ENCODE measurements at regions not wholly inside any gene's neighbourhood (a gene's known extent, or its start where the extent isn't known, plus 50 kb on each side); places are given as distances from the start of the nearest gene placed in this dataset.

DNA sequence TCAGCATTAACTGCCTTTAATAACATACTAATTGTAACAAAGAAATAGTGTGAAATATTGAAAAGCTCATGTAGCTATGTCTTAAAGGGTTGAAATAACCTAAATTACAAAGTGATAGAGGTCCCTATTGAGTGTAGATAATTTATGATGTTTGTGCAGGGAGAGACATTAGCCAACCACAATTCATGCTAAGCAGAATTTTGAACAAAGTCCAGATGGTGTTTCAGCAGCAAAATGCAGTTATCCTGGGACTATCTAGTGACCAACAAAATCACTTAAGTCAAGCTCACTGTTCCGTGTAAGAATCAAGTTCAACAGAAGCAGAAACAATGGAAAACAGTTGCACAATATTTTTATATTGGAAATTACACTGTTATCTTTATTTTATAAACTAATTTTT is 218.5 kb downstream of the SIM1 start:
- TF ChIP-seq, protein P1, sequence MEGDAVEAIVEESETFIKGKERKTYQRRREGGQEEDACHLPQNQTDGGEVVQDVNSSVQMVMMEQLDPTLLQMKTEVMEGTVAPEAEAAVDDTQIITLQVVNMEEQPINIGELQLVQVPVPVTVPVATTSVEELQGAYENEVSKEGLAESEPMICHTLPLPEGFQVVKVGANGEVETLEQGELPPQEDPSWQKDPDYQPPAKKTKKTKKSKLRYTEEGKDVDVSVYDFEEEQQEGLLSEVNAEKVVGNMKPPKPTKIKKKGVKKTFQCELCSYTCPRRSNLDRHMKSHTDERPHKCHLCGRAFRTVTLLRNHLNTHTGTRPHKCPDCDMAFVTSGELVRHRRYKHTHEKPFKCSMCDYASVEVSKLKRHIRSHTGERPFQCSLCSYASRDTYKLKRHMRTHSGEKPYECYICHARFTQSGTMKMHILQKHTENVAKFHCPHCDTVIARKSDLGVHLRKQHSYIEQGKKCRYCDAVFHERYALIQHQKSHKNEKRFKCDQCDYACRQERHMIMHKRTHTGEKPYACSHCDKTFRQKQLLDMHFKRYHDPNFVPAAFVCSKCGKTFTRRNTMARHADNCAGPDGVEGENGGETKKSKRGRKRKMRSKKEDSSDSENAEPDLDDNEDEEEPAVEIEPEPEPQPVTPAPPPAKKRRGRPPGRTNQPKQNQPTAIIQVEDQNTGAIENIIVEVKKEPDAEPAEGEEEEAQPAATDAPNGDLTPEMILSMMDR (conservative IDR thresholded peaks at IDR 0.05; ENCODE audit: control insufficient read depth, insufficient read depth, low read depth, low read length), result no peak

DNA sequence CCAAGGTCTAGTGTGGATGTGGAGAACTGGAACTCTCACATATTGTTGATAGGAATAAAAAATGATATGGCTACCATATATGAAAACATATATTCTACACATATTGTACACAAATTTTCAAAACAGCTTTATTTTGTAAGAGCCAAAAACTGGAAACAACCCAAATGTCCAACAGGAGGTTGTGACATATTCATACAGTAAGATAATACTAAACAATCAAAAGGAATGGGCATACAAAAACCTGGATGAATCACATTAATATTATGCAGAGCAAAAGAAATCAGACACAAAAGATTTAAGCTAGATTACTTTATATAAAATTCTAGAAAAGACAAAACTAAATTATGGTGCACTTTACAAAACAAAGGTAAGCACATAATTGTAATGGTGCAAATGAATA is 223.9 kb downstream of the SIM1 start:
- TF ChIP-seq, protein P1 (conservative IDR thresholded peaks at IDR 0.05; ENCODE audit: control insufficient read depth, insufficient read depth, low read depth, low read length), result no peak
- H3K4me3 ChIP-seq (ENCODE audit: control insufficient read depth, low read depth, low read length), result no peak overlapping the region
- DNase-seq (ENCODE audit: low read depth), result no peak

More for the DNA sequence above, 218.5 kb downstream of the SIM1 start:
- no peak overlapping the region for H3K4me3 ChIP-seq (ENCODE audit: control insufficient read depth, low read depth, low read length)
- DNase-seq (ENCODE audit: low read depth), result no peak

DNA sequence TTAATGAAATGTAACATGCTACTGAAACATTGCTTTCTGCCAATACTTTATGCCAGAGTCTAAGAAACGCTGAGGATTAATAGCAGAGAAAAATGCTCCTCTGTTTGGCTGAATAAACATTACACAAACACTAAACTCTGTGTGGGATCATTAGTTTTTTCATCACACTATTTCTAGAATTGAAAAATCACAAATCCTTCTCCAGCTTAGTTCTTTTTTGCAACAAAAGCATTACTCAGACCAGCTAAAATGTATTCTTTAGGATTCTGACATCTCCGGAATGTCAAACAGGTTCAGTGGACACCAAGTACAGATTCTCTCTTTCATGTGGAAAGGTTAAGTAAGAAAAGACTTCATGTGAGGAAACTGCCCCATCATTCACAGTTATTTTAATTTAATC is 226.9 kb downstream of the SIM1 start:
- TF ChIP-seq, protein P1 (conservative IDR thresholded peaks at IDR 0.05; ENCODE audit: control insufficient read depth, insufficient read depth, low read depth, low read length), result no peak
- H3K4me3 ChIP-seq (ENCODE audit: control insufficient read depth, low read depth, low read length), result no peak overlapping the region
- DNase-seq (ENCODE audit: low read depth), result no peak

DNA sequence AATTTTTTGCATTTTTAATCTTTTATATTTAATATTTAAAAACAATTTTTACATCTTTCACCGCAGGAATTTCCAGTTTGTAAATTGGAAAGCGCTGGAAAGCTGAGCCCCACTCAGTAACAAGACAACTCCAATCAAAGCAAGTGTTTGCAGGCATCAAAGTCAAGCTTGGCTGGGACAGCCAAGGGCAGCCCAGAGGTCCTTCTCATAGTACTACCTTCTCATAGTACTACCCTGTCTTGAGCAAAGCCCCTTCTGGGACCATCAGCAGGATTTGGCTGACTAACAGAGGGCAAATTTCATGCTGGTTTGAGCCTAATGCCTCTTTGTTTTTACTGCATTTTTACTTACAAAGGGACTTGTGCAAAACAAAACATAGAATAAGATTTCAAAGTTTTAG is 228.3 kb downstream of the SIM1 start:
- no peak for DNase-seq (ENCODE audit: low read depth)
- no peak overlapping the region for H3K4me3 ChIP-seq (ENCODE audit: control insufficient read depth, low read depth, low read length)
- TF ChIP-seq, protein P1 (conservative IDR thresholded peaks at IDR 0.05; ENCODE audit: control insufficient read depth, insufficient read depth, low read depth, low read length), result no peak

DNA sequence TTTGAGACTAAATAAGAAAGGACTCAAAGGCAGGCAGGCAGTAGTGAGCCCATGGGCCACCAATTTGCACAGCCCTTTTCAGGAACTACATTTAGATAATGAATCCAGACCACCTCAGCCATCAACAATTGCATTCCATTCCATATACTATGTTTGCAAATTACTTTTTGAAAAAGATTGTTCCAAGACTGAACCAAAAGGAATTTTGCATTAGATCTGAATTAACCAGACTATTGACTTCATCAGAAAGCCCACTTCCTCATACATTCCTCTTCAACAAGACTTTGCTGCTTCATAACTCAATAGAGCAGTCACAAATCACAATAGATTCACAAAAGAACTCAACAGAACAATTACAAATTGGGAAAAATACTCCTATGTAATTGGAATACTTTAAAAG is 229.1 kb downstream of the SIM1 start:
- no peak for DNase-seq (ENCODE audit: low read depth)
- no peak overlapping the region for H3K4me3 ChIP-seq (ENCODE audit: control insufficient read depth, low read depth, low read length)
- TF ChIP-seq, protein P1 (conservative IDR thresholded peaks at IDR 0.05; ENCODE audit: control insufficient read depth, insufficient read depth, low read depth, low read length), result no peak

DNA sequence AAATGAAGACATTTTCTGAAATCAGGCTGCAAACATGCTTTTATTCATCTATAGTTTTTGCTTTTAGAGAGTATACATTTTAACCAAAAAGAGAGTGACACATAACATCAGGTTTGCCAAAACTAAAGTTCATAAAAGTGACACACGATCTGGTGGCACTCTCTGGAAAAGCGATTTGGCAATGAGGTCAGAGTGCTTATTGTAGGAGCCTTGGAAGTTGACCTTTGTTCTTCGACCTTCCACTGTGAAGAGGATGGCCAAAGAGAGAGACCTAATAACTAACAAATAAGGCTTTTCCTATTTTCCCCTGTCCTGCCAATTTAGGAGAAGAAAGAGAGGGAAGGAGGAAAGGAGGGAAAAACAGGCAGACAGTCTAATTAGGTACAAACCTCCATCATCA is 230.1 kb downstream of the SIM1 start:
- no peak for DNase-seq (ENCODE audit: low read depth)
- no peak overlapping the region for H3K4me3 ChIP-seq (ENCODE audit: control insufficient read depth, low read depth, low read length)
- TF ChIP-seq, protein P1 (conservative IDR thresholded peaks at IDR 0.05; ENCODE audit: control insufficient read depth, insufficient read depth, low read depth, low read length), result no peak
